ENCODE measurements at regions not wholly inside any gene's neighbourhood (a gene's known extent, or its start where the extent isn't known, plus 50 kb on each side); places are given as distances from the start of the nearest gene placed in this dataset.

GRCh38 chr7:41146429-41146828 lies 556.5 kb downstream of the INHBA start:
- TF ChIP-seq REST (IDR thresholded peaks at IDR 0.05; ENCODE audit: borderline replicate concordance) = no peak
- TF ChIP-seq POLR2AphosphoS5 (IDR thresholded peaks at IDR 0.05) = no peak
- TF ChIP-seq CTCF (IDR thresholded peaks at IDR 0.05; ENCODE audit: poor library complexity, severe bottlenecking) = no peak
- no peak for TF ChIP-seq EP300 (conservative IDR thresholded peaks at IDR 0.05; ENCODE audit: poor library complexity, severe bottlenecking)
- no peak for TF ChIP-seq EZH2 (IDR thresholded peaks at IDR 0.05; ENCODE audit: borderline replicate concordance, insufficient read depth, low read length, poor library complexity, severe bottlenecking)
- no peak for TF ChIP-seq TAF1 (IDR thresholded peaks at IDR 0.05; ENCODE audit: low read depth)
- TF ChIP-seq MXI1 (conservative IDR thresholded peaks at IDR 0.05; ENCODE audit: poor library complexity, severe bottlenecking) = no peak

Measured in neural cell (in vitro differentiated cells).